H1 (cell line): ENCODE measurements at regions not wholly inside any gene's neighbourhood (a gene's known extent, or its start where the extent isn't known, plus 50 kb on each side); places are given as distances from the start of the nearest gene placed in this dataset.

Source experiments
- FOSL1 ChIP-seq: IDR thresholded peaks from 2 replicates; pipeline ENCODE4 v1.6.1; 2011; ENCODE audit warnings: mild to moderate bottlenecking, low read depth, low read length, moderate library complexity; ENCODE audit not compliant: insufficient read depth
- NANOG ChIP-seq: IDR thresholded peaks from 2 replicates; pipeline ENCODE4 v1.6.1; 2011; ENCODE audit warnings: low read length, low read depth, mild to moderate bottlenecking, inconsistent platforms; ENCODE audit not compliant: insufficient read depth, poor library complexity, severe bottlenecking

DNA sequence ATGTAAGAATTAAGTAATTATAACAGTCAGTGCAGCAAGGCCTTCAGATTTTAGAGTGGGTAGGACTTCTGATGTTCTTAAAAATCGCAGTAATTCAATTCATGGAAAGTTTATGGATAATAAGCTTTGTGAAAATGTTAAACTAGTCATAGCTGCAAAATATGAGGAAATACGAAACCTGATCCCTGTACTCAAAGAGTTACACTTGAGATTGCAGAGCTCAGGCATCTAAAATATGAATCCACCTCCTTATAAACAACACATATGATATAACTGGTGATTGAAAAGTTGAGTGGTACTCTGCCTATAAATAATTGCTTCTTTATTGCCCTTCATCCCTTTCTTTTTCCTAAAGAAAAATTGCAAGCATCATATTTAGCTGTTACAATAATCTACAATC, 473.3 kb downstream of the OTOL1 start (continued):
- no peak for TF ChIP-seq FOSL1
- TF ChIP-seq NANOG, result no peak
